Activated CD8-positive, alpha-beta T cell treated with anti-CD3 and anti-CD28 coated beads for 36 hours (primary cell): ENCODE measurements at regions not wholly inside any gene's neighbourhood (a gene's known extent, or its start where the extent isn't known, plus 50 kb on each side); places are given as distances from the start of the nearest gene placed in this dataset.

ENCODE experiments used
- ATAC-seq: fragments of 200-7000 bp; cut with Tn5 transposase; one replicate; pipeline ENCODE4 v1.10.0; 2021; ENCODE audit warnings: mild to moderate bottlenecking, moderate library complexity
- CTCF ChIA-PET: fragments of 350-600 bp; sonication (Branson Sonifier 250); formaldehyde crosslinking; loops from one replicate; lab custom pipeline; 2021; ENCODE audit warnings: antibody characterized with exemption; lab: Charles Lee
- POLR2A ChIA-PET: fragments of 350-600 bp; sonication (Branson Sonifier 250); formaldehyde crosslinking; loops from one replicate; lab custom pipeline; 2021; ENCODE audit warnings: antibody characterized with exemption; lab: Charles Lee
- DNase-seq: peaks from one replicate; pipeline ENCODE4 v3.0.0-alpha.2; 2020
- H3K27ac Mint-ChIP-seq: one replicate; pipeline ENCODE4 v1.8.0; 2021; ENCODE audit warnings: mild to moderate bottlenecking, mixed read lengths
- H3K27me3 Mint-ChIP-seq: one replicate; pipeline ENCODE4 v1.8.0; 2021; ENCODE audit warnings: mixed read lengths
- H3K36me3 Mint-ChIP-seq: one replicate; pipeline ENCODE4 v1.8.0; 2021; ENCODE audit warnings: low read depth, mixed read lengths
- H3K4me1 Mint-ChIP-seq: one replicate; pipeline ENCODE4 v1.8.0; 2021; ENCODE audit warnings: low read depth, mixed read lengths
- H3K4me3 Mint-ChIP-seq: one replicate; pipeline ENCODE4 v1.8.0; 2021; ENCODE audit warnings: mild to moderate bottlenecking, moderate library complexity, mixed read lengths
- H3K9me3 Mint-ChIP-seq: one replicate; pipeline ENCODE4 v1.8.0; 2021; ENCODE audit warnings: mixed read lengths
- intact Hi-C: fragments of 100-400 bp; cut with micrococcal nuclease; formaldehyde crosslinking; loops from one replicate; pipeline ENCODE4 v1.10.0; 2022
- TF ChIP-seq, protein P1 (sequence below): fragments of 200-600 bp; IDR thresholded peaks from one replicate; pipeline ENCODE4 v1.8.0; 2022; ENCODE audit warnings: antibody characterized with exemption, mild to moderate bottlenecking

DNA sequence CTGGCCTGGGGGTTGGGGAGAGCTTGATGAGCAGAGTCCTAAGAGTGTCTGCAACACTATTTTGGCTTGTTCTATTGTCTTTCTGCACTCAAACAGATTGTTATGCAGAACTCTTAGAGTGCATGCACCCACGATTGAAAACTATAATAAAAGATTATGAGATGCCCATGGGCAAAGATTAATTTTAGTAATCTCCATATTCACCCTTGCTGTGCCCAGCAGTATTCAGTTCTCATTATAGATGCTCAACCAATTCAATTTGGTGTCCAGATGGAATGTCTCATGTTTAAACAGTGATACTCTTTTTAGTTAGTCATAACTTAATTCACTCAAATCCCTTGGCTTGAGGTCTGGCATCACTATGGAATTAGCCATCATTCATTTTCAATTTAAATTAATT, 952.5 kb downstream of the CDH8 start:
- TF ChIP-seq, protein P1, sequence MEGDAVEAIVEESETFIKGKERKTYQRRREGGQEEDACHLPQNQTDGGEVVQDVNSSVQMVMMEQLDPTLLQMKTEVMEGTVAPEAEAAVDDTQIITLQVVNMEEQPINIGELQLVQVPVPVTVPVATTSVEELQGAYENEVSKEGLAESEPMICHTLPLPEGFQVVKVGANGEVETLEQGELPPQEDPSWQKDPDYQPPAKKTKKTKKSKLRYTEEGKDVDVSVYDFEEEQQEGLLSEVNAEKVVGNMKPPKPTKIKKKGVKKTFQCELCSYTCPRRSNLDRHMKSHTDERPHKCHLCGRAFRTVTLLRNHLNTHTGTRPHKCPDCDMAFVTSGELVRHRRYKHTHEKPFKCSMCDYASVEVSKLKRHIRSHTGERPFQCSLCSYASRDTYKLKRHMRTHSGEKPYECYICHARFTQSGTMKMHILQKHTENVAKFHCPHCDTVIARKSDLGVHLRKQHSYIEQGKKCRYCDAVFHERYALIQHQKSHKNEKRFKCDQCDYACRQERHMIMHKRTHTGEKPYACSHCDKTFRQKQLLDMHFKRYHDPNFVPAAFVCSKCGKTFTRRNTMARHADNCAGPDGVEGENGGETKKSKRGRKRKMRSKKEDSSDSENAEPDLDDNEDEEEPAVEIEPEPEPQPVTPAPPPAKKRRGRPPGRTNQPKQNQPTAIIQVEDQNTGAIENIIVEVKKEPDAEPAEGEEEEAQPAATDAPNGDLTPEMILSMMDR: no peak
- no peak overlapping the region for H3K4me3 Mint-ChIP-seq
- DNase-seq: no peak
- ChIA-PET POLR2A (no interaction called here), CTCF (no interaction called here)
- peaks cover 14% of the 10 kb centered on the region for H3K9me3 Mint-ChIP-seq
- no peak overlapping the region for H3K27ac Mint-ChIP-seq
- no peaks in the 10 kb centered on the region for H3K36me3 Mint-ChIP-seq
- intact Hi-C loops: no loop called here
- H3K4me1 Mint-ChIP-seq: no peaks in the 10 kb centered on the region
- H3K27me3 Mint-ChIP-seq: no peaks in the 10 kb centered on the region
- no peak for ATAC-seq

DNA sequence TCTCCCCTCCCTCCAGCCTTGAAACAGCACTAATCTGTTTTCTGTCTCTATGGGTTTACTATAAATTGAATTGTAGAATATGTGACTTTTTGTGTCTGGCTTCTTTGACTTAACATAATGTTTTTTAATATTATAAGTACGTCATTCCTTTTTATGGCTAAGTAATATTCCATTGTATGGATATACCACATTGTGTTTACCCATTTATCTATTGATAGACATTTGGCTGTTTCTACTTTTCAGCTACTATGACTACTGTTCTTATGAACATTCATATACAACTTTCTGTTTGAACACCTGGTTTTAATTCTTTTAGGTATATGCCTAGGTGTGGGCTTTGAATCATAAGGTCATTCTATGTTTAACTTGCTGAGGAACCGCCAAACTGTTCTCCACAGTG, 961.9 kb downstream of the CDH8 start:
- ATAC-seq (no peak), DNase-seq (no peak)
- Mint-ChIP-seq H3K4me1 (no peaks in the 10 kb centered on the region), H3K9me3 (peaks cover 15% of the 10 kb centered on the region), H3K4me3 (no peak overlapping the region), H3K27me3 (no peaks in the 10 kb centered on the region), H3K36me3 (no peaks in the 10 kb centered on the region), H3K27ac (no peak overlapping the region)
- TF ChIP-seq, protein P1: no peak
- ChIA-PET CTCF (no interaction called here), POLR2A (no interaction called here)
- intact Hi-C loops: no loop called here

DNA sequence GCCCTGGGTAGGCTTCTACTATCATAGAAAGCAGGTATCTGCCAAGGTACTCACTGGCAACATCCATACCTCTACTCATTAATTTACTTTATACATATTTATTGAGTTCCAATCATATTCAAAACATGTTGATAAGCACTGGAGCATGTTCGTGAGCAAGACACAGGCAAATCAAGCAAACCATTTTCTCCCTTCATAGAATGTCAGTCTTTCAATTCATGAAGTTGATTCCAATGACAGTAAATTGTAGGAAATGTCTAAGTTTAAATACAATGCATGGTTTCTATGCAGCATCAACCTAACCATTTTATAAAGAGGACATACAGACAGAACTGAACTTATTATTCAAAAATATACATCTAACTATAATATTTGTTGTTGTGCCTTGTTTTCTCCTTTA, 978.6 kb downstream of the CDH8 start:
- Mint-ChIP-seq H3K36me3 (no peaks in the 10 kb centered on the region), H3K27me3 (no peaks in the 10 kb centered on the region), H3K4me1 (no peaks in the 10 kb centered on the region), H3K4me3 (no peak overlapping the region), H3K27ac (no peak overlapping the region), H3K9me3 (peaks cover 15% of the 10 kb centered on the region)
- ATAC-seq (no peak), DNase-seq (no peak)
- intact Hi-C loops: no loop called here
- ChIA-PET CTCF (no interaction called here), POLR2A (no interaction called here)
- TF ChIP-seq, protein P1: no peak

DNA sequence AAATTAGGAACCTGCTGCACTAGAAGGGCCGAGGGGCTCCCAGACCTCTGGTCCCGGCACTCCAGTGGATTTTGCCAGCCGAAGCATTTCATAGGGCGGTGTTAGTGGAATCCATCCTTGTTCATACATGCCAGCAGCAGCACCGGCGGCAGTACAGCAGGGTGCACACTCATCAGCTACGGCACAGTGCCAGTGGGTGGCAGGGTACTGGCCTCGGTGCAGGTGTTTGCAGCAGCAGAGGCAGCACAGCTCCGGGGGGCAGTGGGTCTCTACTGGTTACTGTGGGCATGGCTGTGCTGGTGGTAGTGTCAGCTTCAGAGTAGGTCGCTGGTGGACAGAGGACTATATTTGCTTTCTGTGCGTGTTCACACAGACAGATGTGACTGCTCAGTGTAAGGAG, 985.7 kb downstream of the CDH8 start:
- no peaks in the 10 kb centered on the region for H3K36me3 Mint-ChIP-seq
- peaks cover 18% of the 10 kb centered on the region for H3K9me3 Mint-ChIP-seq
- H3K27ac Mint-ChIP-seq: no peak overlapping the region
- intact Hi-C loops: no loop called here
- no peak overlapping the region for H3K4me3 Mint-ChIP-seq
- ChIA-PET CTCF (no interaction called here), POLR2A (no interaction called here)
- no peak for DNase-seq
- TF ChIP-seq, protein P1: no peak
- H3K27me3 Mint-ChIP-seq: no peaks in the 10 kb centered on the region
- H3K4me1 Mint-ChIP-seq: no peaks in the 10 kb centered on the region
- ATAC-seq: no peak

DNA sequence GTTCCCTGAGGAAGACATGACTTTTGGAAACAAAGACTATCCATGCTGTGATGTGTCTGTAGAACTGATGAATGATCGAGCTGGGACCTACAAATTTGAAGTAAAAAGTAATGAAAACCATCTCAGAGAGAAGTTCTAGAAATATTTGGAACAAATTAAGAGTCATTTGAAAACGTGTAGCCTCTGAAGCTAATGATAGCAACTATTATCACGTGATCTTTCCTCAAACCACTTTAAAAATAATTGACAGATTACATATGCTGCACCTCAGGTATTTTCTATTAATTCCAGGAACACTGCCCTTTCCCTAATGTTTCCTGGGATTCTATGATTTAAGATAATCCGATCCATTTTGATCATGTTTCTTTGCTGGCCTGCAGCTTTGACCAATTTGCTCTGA, 990.3 kb downstream of the CDH8 start:
- H3K9me3 Mint-ChIP-seq: peaks cover 22% of the 10 kb centered on the region
- H3K4me1 Mint-ChIP-seq: no peaks in the 10 kb centered on the region
- no peaks in the 10 kb centered on the region for H3K27me3 Mint-ChIP-seq
- ChIA-PET CTCF (no interaction called here), POLR2A (no interaction called here)
- intact Hi-C loops: no loop called here
- ATAC-seq: no peak
- H3K27ac Mint-ChIP-seq: no peak overlapping the region
- no peaks in the 10 kb centered on the region for H3K36me3 Mint-ChIP-seq
- H3K4me3 Mint-ChIP-seq: no peak overlapping the region
- DNase-seq: no peak
- TF ChIP-seq, protein P1: no peak
